GM18520 (cell line): ENCODE measurements at regions not wholly inside any gene's neighbourhood (a gene's known extent, or its start where the extent isn't known, plus 50 kb on each side); places are given as distances from the start of the nearest gene placed in this dataset.

Experiments
- ATAC-seq: cut with Tn5 transposase; IDR thresholded peaks from one replicate; pipeline ENCODE4 v1.9.1; 2021; ENCODE audit not compliant: unreplicated experiment

- ATAC-seq = no peak
Observed at GRCh38 chr3:127384717-127385539, 97.1 kb upstream of the PRR20G start.

DNA sequence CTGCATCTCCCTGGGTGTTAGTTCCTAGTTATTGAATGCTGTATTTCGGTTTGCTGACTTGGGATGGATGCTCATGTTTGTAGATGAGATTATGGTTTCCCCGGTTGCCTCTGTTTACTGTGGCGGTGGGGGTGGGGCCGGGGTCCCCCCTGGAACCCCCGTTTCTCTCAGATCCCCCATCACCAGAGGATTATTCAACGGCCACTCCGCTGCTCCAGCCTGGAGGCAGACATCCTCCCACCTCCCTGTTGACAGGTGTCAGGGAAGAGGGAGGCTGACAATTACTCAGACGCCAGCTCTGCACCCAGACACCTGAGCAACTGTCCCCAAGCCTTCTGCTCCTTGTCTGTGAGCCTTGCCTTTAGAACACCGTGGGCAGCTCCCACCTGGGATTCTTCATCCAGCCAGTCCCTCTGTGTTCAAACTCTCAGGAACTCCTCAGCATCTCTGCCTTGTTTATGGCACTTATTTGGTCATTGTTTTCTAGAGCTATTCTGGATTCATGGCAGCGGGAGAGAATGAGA, 95.9 kb upstream of the PRR20G start:
- ATAC-seq = no peak

- no peak for ATAC-seq
Observed at GRCh38 chr3:127377801-127378655, 90.2 kb upstream of the PRR20G start.

DNA sequence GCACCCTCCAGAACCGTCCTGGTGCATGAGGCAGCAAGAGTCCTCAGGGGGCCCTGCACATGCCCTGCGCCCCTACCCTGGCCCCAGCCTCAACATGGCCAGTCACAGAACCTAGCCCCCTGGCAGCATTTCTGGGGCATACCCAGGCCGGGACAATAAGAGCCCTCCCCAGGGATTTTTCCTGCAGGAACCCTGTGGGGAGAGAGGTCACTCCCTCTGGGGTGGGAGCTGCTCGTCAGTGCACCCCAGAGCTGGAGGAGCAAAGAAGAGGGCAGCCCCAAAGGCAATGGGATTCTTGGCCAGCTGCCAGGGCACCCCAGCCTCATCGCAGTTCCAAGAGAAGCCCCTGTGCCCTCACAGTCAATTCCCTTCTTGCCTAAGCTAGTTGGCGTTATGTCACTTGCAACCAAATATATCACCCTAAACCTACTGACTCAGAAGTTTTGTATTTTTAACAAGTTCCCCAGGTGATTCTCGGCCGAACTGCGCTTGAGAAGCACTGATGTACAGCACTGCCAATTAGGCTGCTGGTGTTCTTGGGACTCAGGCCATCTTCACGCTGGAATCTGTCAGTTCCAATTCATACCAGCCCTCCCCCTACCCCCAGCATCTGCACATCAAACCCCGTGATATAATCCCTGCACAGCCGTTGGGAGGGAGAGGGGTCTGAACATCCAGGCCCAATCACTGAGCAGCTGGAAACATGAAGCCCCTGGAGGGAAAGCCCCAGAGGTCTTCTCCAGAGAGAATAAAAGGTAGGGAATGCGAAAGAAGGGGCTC, 87.5 kb upstream of the PRR20G start:
- no peak for ATAC-seq

DNA sequence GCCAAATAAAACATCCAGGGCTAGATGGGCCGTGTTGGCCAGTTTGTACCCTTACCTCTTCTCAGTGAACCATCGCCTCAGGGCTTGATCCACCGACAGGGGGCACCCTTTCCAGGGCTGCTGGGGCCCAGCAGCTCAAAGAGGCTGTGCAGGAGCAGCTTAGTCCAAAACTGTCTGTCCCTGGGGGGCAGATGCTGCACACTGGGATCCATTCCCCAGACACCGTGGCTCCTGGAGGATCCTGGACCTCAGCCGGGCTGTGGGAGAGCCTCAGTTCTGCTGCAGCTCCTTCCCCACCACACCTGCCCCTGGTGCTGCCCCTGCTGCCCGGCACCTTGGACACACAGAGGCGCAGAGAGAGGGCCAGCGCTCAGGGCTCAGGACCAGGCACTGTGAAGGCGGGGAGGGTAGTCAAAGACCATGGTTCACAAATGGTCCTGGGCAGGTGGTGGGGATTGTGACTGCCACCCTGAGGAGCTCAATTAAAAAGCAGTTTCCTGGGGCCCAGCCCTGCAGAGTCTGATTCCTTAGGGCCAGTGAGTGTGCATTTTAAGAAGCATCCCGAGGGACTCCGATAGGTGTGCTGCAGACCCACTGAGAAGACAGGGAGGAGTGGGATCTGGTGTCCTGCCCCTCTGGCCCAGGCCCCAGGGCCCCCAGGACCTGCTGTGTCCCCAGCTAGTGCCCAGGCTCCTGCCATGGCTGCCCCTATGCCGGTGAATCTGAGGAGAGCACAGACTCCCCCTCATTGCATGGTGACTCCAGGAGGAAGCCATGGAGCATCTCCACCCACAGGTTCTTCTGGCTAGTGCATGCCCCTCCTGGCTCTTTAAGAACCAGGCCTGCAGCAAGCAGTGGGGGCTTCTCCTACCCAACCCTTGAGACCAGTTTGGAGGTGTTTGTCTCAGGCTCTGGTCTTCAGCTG, 86.5 kb upstream of the PRR20G start:
- no peak for ATAC-seq

- no peak for ATAC-seq
Observed at GRCh38 chr3:127373441-127374085, 85.7 kb upstream of the PRR20G start.

- no peak for ATAC-seq
Observed at GRCh38 chr3:127371846-127372245, 84.0 kb upstream of the PRR20G start.

- ATAC-seq = no peak
Observed at GRCh38 chr3:127371334-127371733, 83.5 kb upstream of the PRR20G start.

GRCh38 chr3:127370906-127371305, 83.1 kb upstream of the PRR20G start:
- no peak for ATAC-seq

GRCh38 chr3:127369356-127369935, 81.6 kb upstream of the PRR20G start:
- no peak for ATAC-seq

GRCh38 chr3:127368186-127369032, 80.6 kb upstream of the PRR20G start:
- ATAC-seq = no peak

DNA sequence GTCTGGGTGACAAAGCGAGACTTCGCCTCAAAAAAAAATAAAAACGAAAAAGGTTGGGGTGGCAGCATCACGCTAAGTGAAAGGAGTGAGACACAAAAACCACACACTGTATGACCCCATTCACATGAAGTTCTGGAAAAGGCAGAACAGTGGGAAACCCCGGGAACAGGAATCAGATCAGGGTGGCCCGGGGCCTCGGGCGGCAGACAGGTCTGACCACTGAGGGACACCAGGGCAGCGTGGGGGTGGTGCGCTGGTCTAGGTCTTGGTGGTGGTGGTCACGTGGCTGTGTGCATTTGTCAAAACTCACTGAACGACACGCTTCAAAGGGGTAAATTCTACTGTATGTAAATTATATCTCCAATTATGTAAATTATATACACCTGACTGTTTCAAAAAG, 79.7 kb upstream of the PRR20G start:
- ATAC-seq = no peak

DNA sequence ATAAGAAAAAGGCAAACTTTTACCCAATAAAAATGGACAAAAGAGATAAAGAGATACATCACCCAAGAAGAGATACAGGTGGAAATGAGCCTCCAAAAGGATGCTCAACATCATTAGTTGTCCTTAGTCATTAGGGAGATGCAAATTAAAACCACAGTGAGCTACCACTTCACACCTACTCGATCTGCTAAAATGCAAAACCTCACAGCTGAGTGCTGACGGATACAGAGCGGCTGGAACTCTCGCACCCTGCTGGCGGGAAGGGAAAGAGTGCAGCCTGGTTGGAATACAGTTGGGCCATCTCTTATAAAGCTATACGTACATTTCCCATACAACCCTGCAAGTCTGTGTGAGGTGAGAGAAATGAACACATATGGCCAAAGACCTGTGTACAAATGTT, 78.5 kb upstream of the PRR20G start:
- no peak for ATAC-seq

- ATAC-seq = no peak
Observed at GRCh38 chr3:127365163-127365798, 77.4 kb upstream of the PRR20G start.

- ATAC-seq = no peak
Observed at GRCh38 chr3:127363891-127364290, 76.0 kb upstream of the PRR20G start.

- no peak for ATAC-seq
Observed at GRCh38 chr3:127363171-127363570, 75.3 kb upstream of the PRR20G start.

DNA sequence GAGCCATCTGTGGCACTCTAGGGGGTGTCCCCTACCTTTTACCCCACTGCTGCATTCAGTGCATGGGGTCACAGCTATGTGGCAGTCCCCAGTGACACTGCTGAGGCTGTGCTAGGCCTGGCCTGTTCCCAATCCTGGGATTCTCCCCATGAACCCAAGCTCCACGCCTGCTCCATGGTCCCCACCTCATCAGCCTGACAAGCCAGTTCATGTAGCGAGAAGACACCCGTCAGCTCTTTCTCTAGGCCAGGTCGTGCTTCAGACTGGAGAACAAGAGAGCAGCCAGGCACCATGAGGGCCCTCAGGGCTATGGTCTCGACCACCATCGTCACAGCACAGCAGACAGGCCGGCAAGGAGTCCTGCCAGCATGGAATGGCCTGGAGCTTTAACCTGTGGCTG, 72.8 kb upstream of the PRR20G start:
- no peak for ATAC-seq

- ATAC-seq = no peak
Observed at GRCh38 chr3:127358641-127359040, 70.8 kb upstream of the PRR20G start.
